Loucy (cell line): ENCODE measurements at regions not wholly inside any gene's neighbourhood (a gene's known extent, or its start where the extent isn't known, plus 50 kb on each side); places are given as distances from the start of the nearest gene placed in this dataset.

Experiments
- CTCF ChIP-seq: fragments of 200-600 bp; sonication (generic); conservative IDR thresholded peaks from 2 replicates; pipeline ENCODE4 v1.5.1; 2014; ENCODE audit warnings: mild to moderate bottlenecking, antibody characterized with exemption, low read length
- EZH2phosphoT487 ChIP-seq: fragments of 200-600 bp; IDR thresholded peaks from 2 replicates; pipeline ENCODE4 v1.6.1; 2018; ENCODE audit warnings: antibody characterized with exemption, mild to moderate bottlenecking, moderate library complexity, borderline replicate concordance

GRCh38 chr3:64852738-64853137 is 164.9 kb upstream of the ADAMTS9 start:
- TF ChIP-seq CTCF = no peak
- no peak for TF ChIP-seq EZH2phosphoT487
